HG03378 (cell line): ENCODE measurements at regions not wholly inside any gene's neighbourhood (a gene's known extent, or its start where the extent isn't known, plus 50 kb on each side); places are given as distances from the start of the nearest gene placed in this dataset.

Source experiments
- ATAC-seq: cut with Tn5 transposase; IDR thresholded peaks from one replicate; pipeline ENCODE4 v1.9.1; 2021; ENCODE audit warnings: mild to moderate bottlenecking, moderate library complexity; ENCODE audit not compliant: unreplicated experiment

DNA sequence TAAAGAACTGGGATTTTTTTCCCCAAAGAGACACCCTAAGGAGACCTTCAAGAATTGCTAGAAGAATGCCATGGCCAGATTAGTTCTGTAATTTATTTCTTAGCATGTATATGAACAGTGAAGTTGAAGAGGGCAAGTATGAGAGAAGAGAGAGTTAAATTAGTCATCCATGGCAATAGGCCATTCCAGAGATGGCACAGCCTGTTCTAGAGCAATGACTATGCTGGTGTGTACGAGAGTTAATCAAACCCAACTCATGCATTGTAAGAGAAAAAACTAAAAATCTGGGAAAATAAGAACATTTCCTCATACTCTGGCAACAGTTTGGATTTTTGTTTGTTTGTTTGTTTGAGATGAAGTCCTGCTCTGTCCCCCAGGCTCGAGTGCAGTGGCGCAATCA, 112.1 kb upstream of the PIK3C3 start:
- ATAC-seq: no peak

DNA sequence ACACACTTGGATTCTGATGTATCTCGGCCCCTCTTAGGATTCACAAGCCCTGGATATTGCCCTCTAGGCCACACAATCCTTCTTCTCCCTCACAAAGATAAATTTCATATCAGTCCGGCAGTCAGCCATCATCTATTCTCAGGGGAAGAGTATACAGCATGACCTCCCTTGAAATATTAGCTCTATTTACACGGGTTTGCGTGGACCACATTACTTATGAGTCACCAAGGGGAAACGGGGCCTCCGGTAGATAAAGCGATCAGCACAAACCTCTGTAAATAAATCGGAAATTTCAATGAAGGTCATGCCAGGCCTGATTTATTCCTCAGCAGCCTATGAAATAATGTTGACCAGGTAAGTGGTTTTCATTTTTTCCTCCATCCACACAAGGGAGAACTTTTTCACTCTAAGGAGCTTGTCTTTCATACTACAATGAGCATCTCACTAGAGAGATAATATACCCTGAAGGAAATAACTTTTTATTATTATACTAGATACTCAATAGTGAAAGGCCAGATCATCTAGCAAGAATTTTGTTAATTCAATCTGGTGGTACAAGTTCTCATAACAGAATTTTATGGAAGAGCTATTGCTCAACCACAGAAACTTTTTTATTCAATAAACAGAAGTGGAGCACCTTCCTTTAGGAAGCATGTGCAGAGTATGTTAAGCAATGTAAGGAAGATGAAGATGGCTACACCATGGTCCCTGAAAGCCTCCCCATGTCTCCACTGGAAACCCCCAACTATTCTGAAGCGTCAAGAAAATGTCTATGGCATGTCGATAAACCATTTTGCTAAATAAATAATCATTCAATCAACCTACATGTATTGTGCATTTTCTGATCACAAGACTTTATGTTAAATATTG, 125.2 kb upstream of the PIK3C3 start:
- no peak for ATAC-seq

DNA sequence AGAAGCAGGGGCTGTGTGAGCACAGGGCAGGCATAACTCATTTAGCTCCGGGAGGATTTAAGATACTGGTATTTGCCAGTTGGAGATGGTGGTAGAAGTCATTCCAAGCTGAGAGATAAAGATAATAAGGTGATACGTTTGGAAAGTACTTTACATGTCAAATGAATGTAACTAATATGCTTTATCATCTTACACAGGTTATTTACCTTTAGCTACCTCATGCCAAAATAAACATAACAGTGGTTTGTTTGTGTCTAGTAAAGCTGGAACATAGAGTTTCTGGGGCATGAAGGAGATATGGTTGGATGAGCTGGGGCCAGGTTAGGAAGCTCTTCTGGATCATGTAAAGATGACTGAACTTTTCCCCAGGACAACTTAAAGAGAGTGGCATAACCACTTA, 126.9 kb upstream of the PIK3C3 start:
- ATAC-seq: no peak

DNA sequence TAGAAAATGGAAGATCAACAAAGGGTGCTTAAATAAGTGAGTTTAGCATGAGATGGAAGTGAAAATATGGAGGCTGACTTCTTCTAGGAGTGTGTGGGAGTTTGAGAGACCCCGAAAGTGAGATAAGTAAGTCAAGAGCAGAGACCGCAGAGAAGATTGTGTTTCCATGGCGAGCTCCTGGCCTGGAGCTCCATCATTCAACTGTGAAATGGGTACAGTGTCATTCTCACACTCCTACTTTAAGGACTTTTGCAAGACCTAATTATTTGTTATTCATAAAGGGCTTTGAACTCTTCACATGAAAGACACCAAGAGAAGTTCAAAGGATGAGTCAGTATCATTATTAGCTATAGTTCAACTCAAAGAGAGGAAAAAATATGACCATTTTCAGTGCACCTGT, 134.2 kb upstream of the PIK3C3 start:
- ATAC-seq: no peak

DNA sequence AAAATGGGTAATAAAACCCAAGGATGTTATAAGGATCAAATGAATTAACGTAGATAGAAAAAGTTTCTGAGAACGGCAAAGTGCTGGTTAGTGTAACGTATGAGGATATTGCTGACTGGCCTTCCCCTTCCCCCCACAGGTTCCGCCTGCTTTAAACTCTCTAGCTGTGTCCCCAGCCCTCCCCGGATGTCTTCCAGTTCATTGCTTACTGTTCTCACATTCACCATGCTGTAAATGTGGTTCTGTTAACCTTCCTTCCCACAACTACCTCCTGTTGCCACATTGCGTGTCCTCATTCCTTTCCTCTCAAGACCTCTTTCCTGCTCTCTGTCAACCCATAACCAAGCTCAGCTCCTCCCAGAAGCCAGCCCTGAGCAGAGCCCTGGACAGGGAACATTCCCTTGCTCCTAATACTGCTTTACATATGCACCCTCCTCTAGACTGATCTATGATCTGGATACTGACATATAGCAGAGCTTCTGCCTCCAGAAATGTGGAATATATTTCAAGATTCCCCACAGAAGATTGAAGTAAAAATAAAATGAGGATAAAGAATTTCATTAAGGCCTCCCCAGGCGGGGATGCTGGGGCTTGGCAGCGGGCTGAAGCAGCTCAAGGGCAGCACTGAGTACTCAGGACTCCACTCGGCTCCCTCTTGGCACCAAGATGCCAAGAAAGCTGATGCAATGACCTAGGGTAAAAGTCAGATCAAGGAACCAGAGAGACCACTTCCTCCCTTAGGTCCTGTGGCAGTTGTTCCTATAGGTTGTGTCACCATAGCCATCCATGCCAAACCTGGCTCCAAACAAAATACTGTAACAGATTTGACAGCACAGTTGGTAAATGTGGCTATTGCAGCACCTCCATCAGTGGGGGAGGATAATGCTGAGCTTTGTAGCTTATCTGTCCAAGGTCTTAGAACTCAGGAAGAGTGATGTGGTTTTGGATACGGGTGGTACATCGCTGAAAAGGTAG, 136.4 kb upstream of the PIK3C3 start:
- ATAC-seq: no peak

DNA sequence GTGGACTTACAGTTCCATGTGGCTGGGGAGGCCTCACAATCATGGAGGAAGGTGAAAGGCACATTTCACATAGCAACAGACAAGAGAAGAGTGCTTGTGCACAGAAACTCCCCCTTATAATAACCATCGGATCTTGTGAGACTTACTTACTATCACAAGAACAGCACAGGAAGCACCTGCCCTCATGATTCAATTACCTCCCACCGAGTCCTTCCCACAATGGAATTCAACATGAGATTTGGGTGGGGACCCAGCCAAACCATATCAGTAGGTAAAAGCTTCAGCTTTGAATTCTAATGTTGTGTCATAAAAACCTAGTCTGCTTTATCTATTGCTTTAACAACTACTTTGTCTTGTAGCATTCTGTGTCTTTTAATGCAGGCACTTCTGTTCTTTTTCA, 140.4 kb upstream of the PIK3C3 start:
- ATAC-seq: no peak

DNA sequence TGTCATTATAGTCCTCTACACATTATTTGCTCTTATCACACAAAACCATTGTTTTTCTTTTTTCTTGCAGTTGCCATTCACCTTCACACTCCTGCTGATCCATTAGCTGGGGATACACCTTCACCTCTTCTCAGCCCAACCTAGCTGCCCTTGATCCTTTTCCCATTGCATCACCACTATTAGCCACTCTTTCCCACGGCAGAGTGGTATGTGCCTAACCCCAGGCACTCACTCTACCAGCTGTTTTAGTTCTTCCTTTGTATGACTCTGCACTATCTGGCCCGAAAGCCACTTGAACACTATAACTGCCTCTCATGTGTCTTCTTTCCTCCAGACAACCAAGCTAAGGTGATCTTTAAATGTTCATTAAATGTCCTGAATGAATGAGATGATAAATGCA, 145.4 kb upstream of the PIK3C3 start:
- no peak for ATAC-seq

DNA sequence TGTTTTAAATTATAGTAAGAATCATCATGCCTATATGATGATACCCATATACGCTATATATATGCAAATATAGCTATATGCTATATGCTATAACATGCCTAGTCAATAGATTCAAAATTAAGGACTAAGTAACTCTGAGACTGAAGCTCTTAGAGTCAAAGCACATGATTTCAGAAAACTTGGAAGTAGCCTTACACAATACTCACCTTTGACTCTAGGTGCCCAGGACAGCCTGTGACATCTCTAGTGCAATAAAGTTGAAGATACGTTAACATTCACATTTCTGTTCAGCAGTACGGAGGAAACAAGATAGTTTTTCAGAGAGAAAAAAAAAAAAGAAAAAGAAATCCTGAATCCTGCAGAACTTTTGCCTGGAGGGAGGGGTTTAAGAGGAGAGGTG, 149.7 kb upstream of the PIK3C3 start:
- ATAC-seq: no peak

DNA sequence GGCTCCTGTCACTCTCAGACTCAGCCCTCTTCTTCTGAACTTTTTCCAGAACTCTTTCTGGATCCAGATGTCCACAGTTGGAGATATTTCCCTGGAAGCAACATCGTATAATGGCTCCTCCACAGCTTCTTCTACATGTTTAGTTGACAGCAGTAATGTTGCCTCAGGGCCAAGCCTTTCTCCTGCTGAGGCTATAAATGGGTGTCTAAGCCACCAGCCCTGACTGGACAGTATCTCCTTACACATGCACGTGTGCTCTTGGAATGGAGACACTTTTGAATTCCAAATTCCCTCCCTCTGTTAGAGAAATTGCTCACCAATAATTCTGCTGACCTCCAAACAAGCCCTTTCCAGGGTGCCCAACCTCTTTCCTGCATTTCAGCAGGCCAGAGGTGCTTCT, 156.2 kb upstream of the PIK3C3 start:
- ATAC-seq: no peak

DNA sequence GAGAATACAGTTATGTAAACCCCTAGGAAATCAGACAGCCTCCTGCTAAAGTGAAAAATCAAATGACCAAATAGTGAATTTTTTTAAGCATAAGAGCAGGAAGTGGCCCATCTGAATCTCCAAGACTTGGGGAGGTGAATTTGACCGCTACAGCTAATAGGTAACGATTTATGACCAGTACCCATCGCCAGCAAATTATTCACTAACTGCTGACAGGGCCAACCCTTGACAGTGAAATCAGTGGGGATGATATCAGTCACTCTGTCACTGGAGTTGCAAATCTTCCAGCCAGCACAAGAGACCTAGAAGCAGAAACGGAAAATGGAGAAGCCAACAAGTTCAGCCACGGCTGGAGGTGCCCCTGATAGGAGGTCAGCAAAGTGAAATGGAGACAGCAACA, 164.3 kb upstream of the PIK3C3 start:
- no peak for ATAC-seq

DNA sequence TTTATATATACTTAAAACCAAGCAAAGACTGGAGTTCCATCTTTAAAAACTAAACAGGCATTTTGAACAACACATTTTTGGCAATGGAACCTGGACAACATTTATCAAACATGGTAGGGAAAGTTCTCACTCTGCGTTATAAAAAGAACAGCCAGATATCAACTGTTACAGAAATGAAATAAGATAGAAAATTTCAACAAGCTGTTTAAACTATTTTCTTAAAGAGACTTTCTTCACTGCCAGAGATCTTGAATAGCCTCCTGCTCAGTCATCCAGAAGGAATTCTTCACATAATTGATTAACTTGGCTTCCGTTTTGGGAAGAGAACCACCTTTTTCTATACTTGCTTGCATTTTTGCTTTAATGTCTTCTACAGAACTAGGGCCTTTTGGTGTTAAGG, 166.0 kb upstream of the PIK3C3 start:
- no peak for ATAC-seq

DNA sequence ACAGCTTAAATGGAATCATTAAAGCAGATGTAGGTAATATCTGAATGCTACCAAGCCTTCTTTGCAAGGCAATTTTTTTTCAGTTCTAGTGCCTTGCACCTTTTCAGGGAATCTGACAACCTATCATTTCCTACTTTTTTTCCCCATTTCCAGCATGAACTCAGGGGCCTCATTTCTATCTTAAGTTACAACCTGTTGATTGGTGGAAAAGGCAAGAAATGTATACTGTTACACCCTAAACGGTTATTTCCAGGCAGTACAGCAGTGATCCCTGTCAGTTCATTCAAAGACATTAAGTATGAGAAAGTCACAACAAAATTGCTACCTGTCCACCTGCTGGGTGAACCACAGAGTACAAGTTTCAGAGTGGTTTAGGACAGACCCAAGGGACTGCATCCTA, 171.2 kb upstream of the PIK3C3 start:
- no peak for ATAC-seq

DNA sequence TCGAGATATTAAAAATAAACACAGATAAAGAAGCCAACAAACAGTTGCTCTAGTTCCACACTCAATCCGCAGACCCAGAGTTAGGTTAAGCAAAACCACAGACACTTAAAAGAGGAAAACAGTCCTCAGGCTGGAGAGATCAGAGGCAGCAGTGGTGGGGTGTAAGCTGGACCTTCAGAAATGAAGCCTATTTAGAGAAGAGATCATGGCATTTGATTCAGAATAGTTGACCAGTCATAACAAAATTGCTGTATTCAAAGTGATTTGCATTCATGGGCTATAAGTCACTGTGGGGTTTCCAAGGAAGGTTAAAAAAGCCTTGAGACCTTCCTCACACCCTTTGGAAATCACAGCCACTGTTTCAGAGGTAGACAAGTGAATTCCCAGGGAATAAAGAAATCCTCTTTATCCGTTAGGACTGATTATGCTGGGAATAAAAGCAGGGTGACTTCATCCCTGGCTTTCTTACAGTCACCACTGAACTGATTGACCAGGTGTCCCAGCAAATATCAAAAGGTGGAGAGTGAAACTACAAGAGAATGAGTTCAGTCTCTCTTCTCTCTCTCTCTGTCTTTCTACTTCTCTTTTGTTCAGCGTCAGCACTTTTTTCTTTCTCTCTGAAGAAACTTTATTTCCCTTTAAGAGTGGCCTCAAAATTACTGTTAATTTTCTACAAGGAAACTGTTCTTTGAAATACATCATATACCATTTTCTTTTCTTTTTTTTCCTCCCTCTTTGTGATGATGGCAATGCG, 171.8 kb upstream of the PIK3C3 start:
- no peak for ATAC-seq

DNA sequence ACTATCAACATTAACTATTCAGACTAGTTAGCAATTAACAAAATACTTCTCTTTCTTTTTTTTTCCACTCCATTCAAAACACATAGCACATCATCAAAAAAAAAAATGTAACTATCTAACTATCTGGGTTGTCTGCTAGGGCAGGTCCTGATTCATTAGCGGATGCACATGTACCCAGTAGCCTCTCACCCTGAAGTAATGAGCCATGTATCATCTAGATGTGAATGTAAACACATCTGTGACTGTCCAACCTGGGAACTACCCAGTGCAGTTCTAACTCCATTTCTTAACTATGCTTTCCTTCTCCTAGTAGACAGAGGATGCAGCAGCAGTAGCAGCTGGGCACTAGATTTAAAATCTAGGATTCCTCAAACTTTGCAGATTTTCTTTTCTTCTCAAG, 183.1 kb upstream of the PIK3C3 start:
- no peak for ATAC-seq

DNA sequence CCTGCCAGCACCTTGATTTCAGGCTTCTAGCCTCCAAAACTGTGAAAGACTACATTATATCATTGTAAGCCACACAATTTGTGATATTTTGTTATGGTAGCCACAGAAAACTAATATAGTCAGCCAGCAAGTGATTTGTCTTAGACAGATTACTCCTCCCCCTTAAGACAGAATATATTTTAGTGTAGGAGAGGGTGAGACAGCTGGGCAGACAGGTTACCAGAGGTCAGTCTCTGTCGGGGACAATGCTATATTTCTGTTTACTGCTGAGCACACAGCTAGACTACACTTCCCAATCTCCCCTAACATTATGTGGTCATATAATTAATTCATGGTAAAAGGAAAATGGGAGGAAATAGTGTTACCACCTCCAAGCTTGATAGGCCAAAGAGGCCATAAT, 185.8 kb upstream of the PIK3C3 start:
- no peak for ATAC-seq

DNA sequence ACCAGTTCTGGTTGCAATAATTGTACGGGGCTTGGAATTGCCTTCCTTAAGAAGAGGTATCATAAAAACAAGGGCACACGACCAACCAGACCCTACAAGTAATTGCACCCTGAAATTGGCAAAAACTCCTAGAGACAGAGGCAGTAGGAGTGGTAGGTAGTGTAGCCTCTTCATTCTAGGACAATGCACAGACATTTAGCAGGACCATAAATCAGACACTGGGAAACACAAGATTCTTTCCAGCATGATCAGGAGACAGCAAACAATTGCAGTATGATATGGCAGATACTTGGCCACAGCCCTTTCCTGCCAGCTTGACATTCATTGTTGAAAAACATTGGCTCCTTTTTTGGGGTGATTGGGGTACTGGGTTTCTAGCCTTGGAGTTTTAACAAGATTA, 186.6 kb upstream of the PIK3C3 start:
- no peak for ATAC-seq

DNA sequence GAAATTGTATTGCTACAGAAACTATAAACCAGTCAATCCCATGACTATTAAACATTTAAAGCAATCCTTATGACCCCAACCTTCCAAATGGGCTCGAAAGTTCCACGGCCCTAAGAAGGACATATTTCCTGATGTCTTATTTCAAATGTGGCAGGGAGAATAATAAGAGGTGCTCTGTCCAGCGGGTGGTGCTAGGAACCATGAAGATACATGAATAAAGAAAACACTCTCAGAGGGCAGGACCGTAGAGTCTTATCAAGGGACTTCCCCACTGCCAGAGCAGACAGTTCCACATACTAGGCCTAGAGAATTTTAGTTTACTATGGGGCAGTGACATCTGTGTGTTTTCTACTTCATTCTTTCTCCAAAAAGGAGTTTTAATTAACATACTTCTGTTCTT, 187.1 kb upstream of the PIK3C3 start:
- ATAC-seq: no peak

DNA sequence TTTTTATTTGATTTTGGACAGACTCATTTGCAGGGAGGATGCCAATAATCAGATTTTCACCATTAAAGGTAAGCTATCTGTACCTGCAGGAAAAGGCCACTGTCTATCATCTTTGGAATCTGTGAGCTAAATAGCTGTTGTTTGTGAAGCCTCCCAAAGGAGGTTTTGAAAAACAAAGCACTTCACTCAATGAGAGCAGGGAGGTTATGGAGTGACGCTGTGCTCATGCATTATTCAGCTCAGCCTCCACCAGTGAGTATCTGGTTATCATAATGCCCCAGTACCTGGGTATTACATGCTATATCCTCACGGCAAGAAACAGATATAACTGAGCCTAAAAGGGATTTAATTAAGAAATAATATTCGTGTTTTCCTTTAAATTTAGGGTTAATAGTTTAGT, 189.6 kb upstream of the PIK3C3 start:
- no peak for ATAC-seq

DNA sequence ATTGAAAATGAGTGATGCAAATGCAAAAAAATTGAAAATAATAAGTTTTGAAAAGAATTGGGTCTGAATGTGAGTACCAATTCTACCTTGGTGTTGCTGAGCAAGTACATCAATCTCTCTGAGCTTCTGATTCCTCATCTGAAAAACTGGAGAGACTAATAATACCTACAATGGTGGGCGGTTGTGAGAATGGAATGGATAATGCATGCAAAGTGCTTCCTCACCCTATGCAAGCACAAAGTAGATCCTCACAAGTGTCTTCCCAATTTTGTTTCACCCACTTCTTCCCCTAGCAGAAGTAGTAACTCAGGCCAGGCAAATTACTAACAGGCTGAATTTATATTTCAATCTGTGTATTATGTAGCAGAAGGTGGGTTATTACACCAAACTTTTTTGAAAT, 191.7 kb upstream of the PIK3C3 start:
- no peak for ATAC-seq

DNA sequence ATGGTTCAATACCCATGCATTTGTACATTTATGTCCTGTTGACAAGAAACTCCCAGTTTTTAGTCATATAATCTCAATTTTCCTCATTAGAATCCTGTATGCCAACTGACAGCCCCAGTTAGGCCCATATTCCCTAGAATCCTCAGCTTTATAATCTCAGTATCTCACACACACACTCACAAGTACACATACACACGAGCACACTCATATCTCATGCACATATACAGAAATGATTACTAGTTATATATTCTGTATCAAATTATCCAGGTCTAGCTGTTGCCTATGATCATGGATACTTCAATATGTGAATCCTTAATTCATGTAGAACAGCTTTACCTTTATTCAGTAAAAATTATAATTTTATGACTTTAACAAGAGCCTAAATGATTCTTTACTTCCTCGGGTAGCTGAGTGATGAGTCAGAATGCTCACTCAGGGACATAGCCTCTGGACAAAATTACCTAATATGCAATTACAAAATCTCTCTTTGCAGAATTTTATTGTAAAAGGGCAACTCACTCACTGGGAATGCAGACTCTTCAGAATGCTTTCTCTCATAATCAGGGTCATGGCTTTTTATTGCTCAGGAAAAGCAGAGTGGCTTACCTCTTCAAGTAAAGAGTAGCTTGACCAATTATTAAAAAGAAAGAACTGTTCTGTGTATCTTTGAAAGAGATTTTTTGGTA, 193.6 kb upstream of the PIK3C3 start:
- no peak for ATAC-seq

DNA sequence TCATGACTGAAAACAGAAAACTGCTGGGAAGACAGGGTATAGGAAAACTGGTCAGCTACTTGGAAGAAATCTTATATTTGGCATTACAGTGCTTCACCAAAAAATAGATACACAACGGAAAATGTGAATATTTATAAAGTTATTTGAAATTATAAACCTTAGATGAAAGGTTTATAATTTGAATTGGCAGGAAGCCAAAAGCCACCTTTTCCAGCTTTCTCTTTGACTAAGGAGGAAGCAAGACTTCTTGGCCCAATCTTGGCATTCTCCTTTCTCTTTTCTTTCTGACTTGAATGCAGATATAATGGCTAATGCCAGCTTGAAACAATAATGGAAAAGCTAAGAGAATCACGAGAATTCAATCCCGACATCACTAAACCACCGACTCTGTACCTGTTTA, 196.5 kb upstream of the PIK3C3 start:
- ATAC-seq: no peak
